Common myeloid progenitor, CD34-positive (primary cell): ENCODE measurements at regions not wholly inside any gene's neighbourhood (a gene's known extent, or its start where the extent isn't known, plus 50 kb on each side); places are given as distances from the start of the nearest gene placed in this dataset.

Source experiments
- CTCF ChIA-PET: fragments of 350-600 bp; sonication (Branson Sonifier 250); formaldehyde crosslinking; loops from one replicate; lab custom pipeline; 2021; ENCODE audit warnings: antibody characterized with exemption; lab: Charles Lee
- POLR2A ChIA-PET: fragments of 350-600 bp; sonication (Branson Sonifier 250); formaldehyde crosslinking; loops from one replicate; lab custom pipeline; 2021; ENCODE audit warnings: antibody characterized with exemption; lab: Charles Lee
- DNase-seq, 3 donors: peaks; one replicate each; pipeline versions ENCODE4 v3.0.0 to v3.0.0-alpha.2; 2013
- H3K27ac ChIP-seq, 2 experiments: 1 replicate in 1 of 2; 2 replicates in 1 of 2; pipeline ENCODE4 v1.7.0; 2013; ENCODE audit warnings: inconsistent platforms in 2 of 2, low read length in 2 of 2, mild to moderate bottlenecking in 2 of 2, low read depth in 1 of 2, moderate library complexity in 1 of 2; ENCODE audit not compliant: severe bottlenecking in 2 of 2, insufficient read depth in 1 of 2, poor library complexity in 1 of 2
- H3K27me3 ChIP-seq, 5 experiments: replicated peaks in 2 of 5; 1 replicate in 3 of 5; 2 replicates in 2 of 5; pipeline versions ENCODE4 v1.6.1 to v1.7.0; 2013; ENCODE audit warnings: low read length in 4 of 5, mild to moderate bottlenecking in 2 of 5, moderate library complexity in 2 of 5, inconsistent platforms in 1 of 5; ENCODE audit not compliant: insufficient read depth in 5 of 5, control insufficient read depth in 4 of 5
- H3K36me3 ChIP-seq, 4 experiments: 1 replicate in 2 of 4; 2 replicates in 2 of 4; pipeline versions ENCODE4 v1.6.1 to v1.7.0; 2013; ENCODE audit warnings: low read length in 3 of 4, control low read depth in 1 of 4, mild to moderate bottlenecking in 1 of 4; ENCODE audit not compliant: control insufficient read depth in 4 of 4, insufficient read depth in 4 of 4
- H3K4me1 ChIP-seq, 4 experiments: 1 replicate in 3 of 4; 2 replicates in 1 of 4; pipeline versions ENCODE4 v1.6.1 to v1.7.1; 2013; ENCODE audit warnings: low read length in 3 of 4, mild to moderate bottlenecking in 3 of 4, control low read depth in 1 of 4, inconsistent platforms in 1 of 4, moderate library complexity in 1 of 4; ENCODE audit not compliant: control insufficient read depth in 4 of 4, insufficient read depth in 4 of 4; ENCODE audit errors: control extremely low read depth in 1 of 4
- H3K4me3 ChIP-seq, 7 experiments: 1 replicate in 4 of 7; 2 replicates in 3 of 7; pipeline versions ENCODE4 v1.5.1 to v1.7.0; 2013; ENCODE audit warnings: mild to moderate bottlenecking in 7 of 7, low read length in 6 of 7, moderate library complexity in 6 of 7, inconsistent platforms in 2 of 7, low read depth in 2 of 7, control low read depth in 1 of 7; ENCODE audit not compliant: insufficient read depth in 4 of 7, control insufficient read depth in 1 of 7; ENCODE audit errors: extremely low read depth in 1 of 7
- H3K9me3 ChIP-seq, 5 experiments: 1 replicate in 4 of 5; 2 replicates in 1 of 5; pipeline versions ENCODE4 v1.6.1 to v1.7.1; 2013; ENCODE audit warnings: low read length in 4 of 5, mild to moderate bottlenecking in 2 of 5, inconsistent platforms in 1 of 5, low read depth in 1 of 5, moderate library complexity in 1 of 5; ENCODE audit not compliant: control insufficient read depth in 4 of 5, insufficient read depth in 2 of 5; ENCODE audit errors: control extremely low read depth in 1 of 5
- WGBS: methylation state at CpG from one replicate; pipeline ENCODE4 v1.1.5; 2013; ENCODE audit not compliant: insufficient coverage; 5-methylcytosine and 5-hydroxymethylcytosine counted together

DNA sequence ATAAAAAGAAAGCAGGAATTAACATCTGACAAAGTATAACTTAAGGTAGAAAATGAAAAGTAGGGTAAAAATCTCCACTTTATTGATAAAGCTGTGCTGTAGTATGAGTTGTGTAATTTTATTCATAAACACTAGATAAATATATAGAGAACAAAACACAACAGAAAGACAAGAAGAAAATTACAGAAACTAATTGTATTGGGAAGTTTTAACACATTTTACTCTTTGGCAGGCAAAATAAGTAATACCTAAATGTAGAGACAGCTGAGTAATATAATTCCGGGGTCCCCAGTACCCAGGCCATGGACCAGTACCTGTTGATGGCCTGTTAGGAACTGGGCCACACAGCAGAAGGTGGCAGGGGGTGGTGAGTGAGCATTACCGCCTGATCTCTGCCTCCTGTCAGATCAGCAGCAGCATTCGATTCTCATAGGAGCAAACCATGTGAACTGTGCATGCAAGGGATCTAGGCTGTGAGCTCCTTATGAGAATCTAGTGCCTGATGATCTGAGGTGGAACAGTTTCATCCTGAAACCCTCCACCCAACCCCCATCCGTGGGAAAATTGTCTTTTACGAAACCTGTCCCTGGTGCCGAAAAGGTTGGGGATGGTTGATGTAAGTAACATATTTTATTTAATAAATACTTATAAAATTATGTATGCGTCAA lies 84.4 kb upstream of the ETV6 start:
- DNase-seq, result no peak
- WGBS, result 100% methylated on average over 3 of the region's 7 CpGs
- ChIA-PET CTCF (interaction anchor here (1.0 to 2.3 kb wide), 2 partner anchors 11 to 445 kb away, joined by 3 to 13 read pairs; no protein-coding TSS in a partner anchor), POLR2A (no interaction called here)
- Histone ChIP-seq H3K27me3 (no peaks in the 10 kb centered on the region), H3K36me3 (no peaks in the 10 kb centered on the region), H3K27ac (no peak overlapping the region), H3K4me3 (no peak overlapping the region), H3K9me3 (no peaks in the 10 kb centered on the region), H3K4me1 (no peaks in the 10 kb centered on the region)

DNA sequence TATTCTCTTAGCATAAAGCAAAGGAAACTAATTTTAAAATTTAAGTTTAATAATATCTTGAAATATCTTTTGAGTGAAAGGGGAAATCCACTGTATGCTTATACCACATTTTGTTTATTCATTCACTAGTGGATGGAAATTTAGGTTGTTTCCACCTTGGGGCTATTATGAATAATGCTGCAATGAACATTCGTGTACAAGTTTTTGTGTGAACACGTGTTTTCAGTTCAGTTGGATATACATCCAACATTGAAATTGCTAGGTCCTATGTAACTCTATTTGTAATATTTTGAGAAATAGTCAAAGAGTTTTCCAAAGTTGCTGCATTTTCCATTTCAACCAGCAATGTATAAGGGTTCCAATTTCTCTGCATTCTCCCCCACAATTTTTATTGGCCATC lies 83.7 kb upstream of the ETV6 start:
- H3K4me3 ChIP-seq, result no peak overlapping the region
- H3K9me3 ChIP-seq, result no peaks in the 10 kb centered on the region
- ChIA-PET CTCF (interaction anchor here (1.7 kb wide), 1 partner anchor 14 kb away, joined by 4 read pairs; no protein-coding TSS in a partner anchor), POLR2A (no interaction called here)
- no peaks in the 10 kb centered on the region for H3K27me3 ChIP-seq
- WGBS, result no CpG with 5 or more reads among the region's 2 CpGs
- no peak for DNase-seq
- H3K36me3 ChIP-seq, result no peaks in the 10 kb centered on the region
- no peaks in the 10 kb centered on the region for H3K4me1 ChIP-seq
- H3K27ac ChIP-seq, result no peak overlapping the region

DNA sequence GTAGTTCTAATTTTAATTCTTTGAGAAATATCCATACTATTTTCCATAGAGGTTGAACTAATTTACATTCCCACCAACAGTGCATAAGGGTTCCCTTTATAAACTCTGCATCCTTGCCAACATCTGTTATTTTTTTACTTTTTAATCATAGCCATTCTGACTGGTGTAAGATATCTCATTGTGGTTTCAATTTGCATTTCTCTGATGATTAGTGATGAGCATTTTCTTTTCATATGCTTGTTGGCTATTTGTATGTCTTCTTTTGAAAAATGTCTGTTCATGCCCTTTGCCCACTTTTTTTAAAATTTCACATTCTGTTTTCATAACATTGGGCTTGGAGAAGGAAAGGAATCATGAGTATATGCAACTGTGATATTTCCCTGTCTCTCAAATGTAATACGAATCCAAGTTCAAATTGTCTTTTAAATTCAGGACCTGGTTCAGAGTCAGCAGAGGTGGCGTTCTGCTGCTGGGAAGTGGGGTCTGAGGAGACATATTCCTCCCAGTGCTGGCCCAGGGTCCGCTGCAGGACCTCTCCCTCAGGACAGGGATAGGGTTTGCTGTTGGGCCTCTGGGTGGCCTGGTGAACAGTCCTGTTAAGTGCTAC lies 81.2 kb upstream of the ETV6 start:
- H3K36me3 ChIP-seq, result no peaks in the 10 kb centered on the region
- no peak overlapping the region for H3K4me3 ChIP-seq
- no peak for DNase-seq
- ChIA-PET POLR2A (interaction anchor here (0.6 kb wide), 1 partner anchor 607 kb away, joined by 3 read pairs; no protein-coding TSS in a partner anchor), CTCF (no interaction called here)
- H3K27me3 ChIP-seq, result no peaks in the 10 kb centered on the region
- WGBS, result 97% methylated on average over 3 of the region's 3 CpGs
- no peaks in the 10 kb centered on the region for H3K9me3 ChIP-seq
- H3K27ac ChIP-seq, result no peak overlapping the region
- H3K4me1 ChIP-seq, result no peaks in the 10 kb centered on the region

GRCh38 chr12:11568762-11569478 lies 80.6 kb upstream of the ETV6 start:
- no peak for DNase-seq
- CTCF ChIA-PET, result no interaction called here
- H3K9me3 ChIP-seq, result peaks cover 0 to 2% (median 0%) of the 10 kb centered on the region in 5 experiments
- H3K27me3 ChIP-seq, result no peaks in the 10 kb centered on the region
- POLR2A ChIA-PET, result interaction anchor here (0.6 kb wide), 1 partner anchor 606 kb away, joined by 3 read pairs; no protein-coding TSS in a partner anchor
- H3K27ac ChIP-seq, result no peak overlapping the region
- WGBS, result 97% methylated on average over 5 of the region's 8 CpGs
- no peaks in the 10 kb centered on the region for H3K36me3 ChIP-seq
- no peaks in the 10 kb centered on the region for H3K4me1 ChIP-seq
- H3K4me3 ChIP-seq, result no peak overlapping the region

GRCh38 chr12:11569716-11570115 lies 79.8 kb upstream of the ETV6 start:
- ChIA-PET POLR2A (no interaction called here), CTCF (interaction anchor here (0.9 kb wide), 1 partner anchor 12 kb away, joined by 3 read pairs; no protein-coding TSS in a partner anchor)
- Histone ChIP-seq H3K9me3 (peaks cover 0 to 9% (median 0%) of the 10 kb centered on the region in 5 experiments), H3K36me3 (no peaks in the 10 kb centered on the region), H3K27ac (no peak overlapping the region), H3K27me3 (no peaks in the 10 kb centered on the region), H3K4me3 (no peak overlapping the region), H3K4me1 (no peaks in the 10 kb centered on the region)
- DNase-seq, result no peak

- H3K36me3 ChIP-seq, result no peaks in the 10 kb centered on the region
- peaks cover 0 to 9% (median 0%) of the 10 kb centered on the region in 5 experiments for H3K9me3 ChIP-seq
- no peak for DNase-seq
- no peaks in the 10 kb centered on the region for H3K4me1 ChIP-seq
- CTCF ChIA-PET, result interaction anchor here (0.7 to 1.3 kb wide), 2 partner anchors 18 to 787 kb away, joined by 3 to 4 read pairs; no protein-coding TSS in a partner anchor
- POLR2A ChIA-PET, result no interaction called here
- H3K27ac ChIP-seq, result no peak overlapping the region
- WGBS, result no CpG with 5 or more reads among the region's 2 CpGs
- H3K27me3 ChIP-seq, result no peaks in the 10 kb centered on the region
- no peak overlapping the region for H3K4me3 ChIP-seq
These were observed 75.6 kb upstream of the ETV6 start for GRCh38 chr12:11573880-11574279.
